ENCODE measurements at regions not wholly inside any gene's neighbourhood (a gene's known extent, or its start where the extent isn't known, plus 50 kb on each side); places are given as distances from the start of the nearest gene placed in this dataset.
"Not testable (repeated sequence)": the region's sequence is repeated elsewhere in the genome, so short reads cannot be mapped to it uniquely, and the experiment has no call there.

- Histone ChIP-seq H3K4me2 (ENCODE audit: insufficient read depth, low read length) (no peak overlapping the region), H3K9me3 (ENCODE audit: low read depth, low read length) (no peaks in the 10 kb centered on the region), H2AFZ (ENCODE audit: low read length) (no peak overlapping the region), H3K27ac (ENCODE audit: low read depth, low read length) (no peak overlapping the region), H3K4me3 (ENCODE audit: insufficient read depth, low read length) (no peak overlapping the region), H3K27me3 (ENCODE audit: insufficient read depth, low read length) (peaks cover 17% of the 10 kb centered on the region), H3K36me3 (ENCODE audit: insufficient read depth, low read length) (no peaks in the 10 kb centered on the region), H3K79me2 (ENCODE audit: insufficient read depth, low read length) (no peaks in the 10 kb centered on the region), H3K4me1 (ENCODE audit: insufficient read depth, low read length) (no peaks in the 10 kb centered on the region), H4K20me1 (ENCODE audit: insufficient read depth, low read length) (no peaks in the 10 kb centered on the region)
- no peak for DNase-seq (ENCODE audit: insufficient read length, low spot score, missing footprints)
- TF ChIP-seq CTCF (IDR thresholded peaks at IDR 0.05; ENCODE audit: extremely low read depth, low read depth, low read length) = no peak
Measured at GRCh38 chr16:86277221-86277620, 233.1 kb upstream of the FOXF1 start.

- not testable (repeated sequence) for H3K4me3 ChIP-seq (ENCODE audit: insufficient read depth, low read length); H3K79me2 ChIP-seq (ENCODE audit: insufficient read depth, low read length); H3K4me2 ChIP-seq (ENCODE audit: insufficient read depth, low read length); H3K9me3 ChIP-seq (ENCODE audit: low read depth, low read length); H3K4me1 ChIP-seq (ENCODE audit: insufficient read depth, low read length); H3K36me3 ChIP-seq (ENCODE audit: insufficient read depth, low read length); H4K20me1 ChIP-seq (ENCODE audit: insufficient read depth, low read length); H3K27ac ChIP-seq (ENCODE audit: low read depth, low read length); DNase-seq (ENCODE audit: insufficient read length, low spot score, missing footprints); H2AFZ ChIP-seq (ENCODE audit: low read length)
- peaks cover 16% of the 10 kb centered on the region for H3K27me3 ChIP-seq (ENCODE audit: insufficient read depth, low read length)
Measured at GRCh38 chr16:86277859-86278258, 232.5 kb upstream of the FOXF1 start.

GRCh38 chr16:86281421-86281820 is 228.9 kb upstream of the FOXF1 start:
- H4K20me1 ChIP-seq (ENCODE audit: insufficient read depth, low read length) = no peaks in the 10 kb centered on the region

GRCh38 chr16:86283944-86284343 is 226.4 kb upstream of the FOXF1 start:
- no peaks in the 10 kb centered on the region for H4K20me1 ChIP-seq (ENCODE audit: insufficient read depth, low read length)
- no peak for DNase-seq (ENCODE audit: insufficient read length, low spot score, missing footprints)
- H3K9me3 ChIP-seq (ENCODE audit: low read depth, low read length) = no peaks in the 10 kb centered on the region
- no peaks in the 10 kb centered on the region for H3K36me3 ChIP-seq (ENCODE audit: insufficient read depth, low read length)
- H3K27me3 ChIP-seq (ENCODE audit: insufficient read depth, low read length) = peaks cover 51% of the 10 kb centered on the region
- H2AFZ ChIP-seq (ENCODE audit: low read length) = no peak overlapping the region
- H3K27ac ChIP-seq (ENCODE audit: low read depth, low read length) = no peak overlapping the region
- H3K4me2 ChIP-seq (ENCODE audit: insufficient read depth, low read length) = no peak overlapping the region
- no peak overlapping the region for H3K4me3 ChIP-seq (ENCODE audit: insufficient read depth, low read length)
- no peak for TF ChIP-seq CTCF (IDR thresholded peaks at IDR 0.05; ENCODE audit: extremely low read depth, low read depth, low read length)
- H3K79me2 ChIP-seq (ENCODE audit: insufficient read depth, low read length) = no peaks in the 10 kb centered on the region
- no peaks in the 10 kb centered on the region for H3K4me1 ChIP-seq (ENCODE audit: insufficient read depth, low read length)

More at GRCh38 chr16:86281421-86281820, 228.9 kb upstream of the FOXF1 start:
- Histone ChIP-seq H3K4me2 (ENCODE audit: insufficient read depth, low read length) (no peak overlapping the region), H3K9me3 (ENCODE audit: low read depth, low read length) (no peaks in the 10 kb centered on the region), H3K27ac (ENCODE audit: low read depth, low read length) (no peak overlapping the region), H3K4me3 (ENCODE audit: insufficient read depth, low read length) (no peak overlapping the region), H3K36me3 (ENCODE audit: insufficient read depth, low read length) (no peaks in the 10 kb centered on the region), H3K79me2 (ENCODE audit: insufficient read depth, low read length) (no peaks in the 10 kb centered on the region), H3K27me3 (ENCODE audit: insufficient read depth, low read length) (peaks cover 32% of the 10 kb centered on the region), H2AFZ (ENCODE audit: low read length) (no peak overlapping the region), H3K4me1 (ENCODE audit: insufficient read depth, low read length) (no peaks in the 10 kb centered on the region)
- no peak for TF ChIP-seq CTCF (IDR thresholded peaks at IDR 0.05; ENCODE audit: extremely low read depth, low read depth, low read length)
- no peak for DNase-seq (ENCODE audit: insufficient read length, low spot score, missing footprints)
